Heart right ventricle (tissue), 16 donors: ENCODE measurements at regions not wholly inside any gene's neighbourhood (a gene's known extent, or its start where the extent isn't known, plus 50 kb on each side); places are given as distances from the start of the nearest gene placed in this dataset.

Experiments used
- ATAC-seq, 8 donors: fragments of 200-7000 bp; cut with Tn5 transposase; one replicate each; pipeline ENCODE4 v1.9.1; 2020; ENCODE audit warnings: mild to moderate bottlenecking in 8 of 8, moderate library complexity in 8 of 8, moderate number of reproducible peaks in 1 of 8
- DNase-seq, 2 donors: peaks; one replicate each; pipeline ENCODE4 v3.0.0-alpha.2; 2020
- H3K27ac ChIP-seq, 10 donors: fragments of 200-600 bp; sonication (generic) in 2 of 10; one replicate each; pipeline versions ENCODE4 v1.5.0 to v1.8.0; 2020 to 2022; ENCODE audit warnings: mild to moderate bottlenecking in 3 of 10
- H3K27me3 ChIP-seq, 7 donors: fragments of 200-600 bp; one replicate each; pipeline ENCODE4 v1.8.0; 2021 to 2022; ENCODE audit warnings: mild to moderate bottlenecking in 2 of 7
- H3K36me3 ChIP-seq, 9 donors: fragments of 200-600 bp; sonication (generic) in 1 of 9; one replicate each; pipeline versions ENCODE4 v1.5.0 to v1.8.0; 2020 to 2022; ENCODE audit warnings: mild to moderate bottlenecking in 2 of 9
- H3K4me1 ChIP-seq, 9 donors: fragments of 200-600 bp; sonication (generic) in 1 of 9; one replicate each; pipeline versions ENCODE4 v1.5.0 to v1.8.0; 2020 to 2022; ENCODE audit warnings: mild to moderate bottlenecking in 4 of 9
- H3K4me3 ChIP-seq, 10 donors: fragments of 200-600 bp; sonication (generic) in 2 of 10; one replicate each; pipeline versions ENCODE4 v1.5.0 to v1.8.0; 2020 to 2022; ENCODE audit warnings: mild to moderate bottlenecking in 7 of 10, moderate library complexity in 2 of 10
- H3K9me3 ChIP-seq, 11 donors: fragments of 200-600 bp in 10 of 11; sonication (generic) in 2 of 11; one replicate each; pipeline versions ENCODE4 v1.5.0 to v1.8.0; 2013 to 2022; ENCODE audit warnings: mild to moderate bottlenecking in 2 of 11, control low read depth in 1 of 11, moderate library complexity in 1 of 11
- CTCF ChIP-seq, 9 donors: fragments of 200-600 bp; sonication (generic) in 2 of 9; IDR thresholded peaks; one replicate each; pipeline versions ENCODE4 v1.5.0 to v1.8.0; 2021 to 2022; ENCODE audit warnings: antibody characterized with exemption in 9 of 9, mild to moderate bottlenecking in 5 of 9, moderate library complexity in 1 of 9
- WGBS, 2 donors: extraction: QIAGEN DNeasy Blood & Tissue Kit; methylation state at CpG; one replicate each; pipeline ENCODE4 v1.1.7; 2013; ENCODE audit warnings: inconsistent platforms in 1 of 2; 5-methylcytosine and 5-hydroxymethylcytosine counted together
- intact Hi-C, 10 donors: fragments of 100-400 bp; cut with DNase I; formaldehyde crosslinking; loops; one replicate each; pipeline versions ENCODE4 v1.11.1 to v1.14.2; 2022
- donor health status: Arrhythmogenic right ventricular cardiomyopathy.
- donor health status: ischemic (EF 13 %, LVEDD 7.1; RV severe dilation, severe dysfunction).
- donor health status: healthy with polysubstance abuse.
- donor health status: DM: no; HTN: yes; CAD: no.
- donor health status: DM: no; HTN: no; CAD: no.
- donor health status: ischemic (EF 25% LVEDD 6.9; RV normal size, moderate dysfunction).
- donor health status: ischemic (EF 25% LVEDD 5.7; RV mildly dilated, moderate dysfunction).
- donor health status: healthy.
- donor health status: DM: yes; HTN: yes; CAD: no.
- donor health status: Ischemic cardiomyopathy.
- donor health status: ischemic (EF 35%, LVEDD 5.7; RV mildly dilated, moderate dysfunction).
- donor health status: nonischemic (EF 11% LVEDD 7.7; RV severe dilation, severe dysfunction).
- donor health status: DM: yes; HTN: yes; CAD: no.
- donor health status: PGD.
- donor health status: ischemic (EF 29% LVEDD 5.4; RV normal size, mild dysfunction).
- donor health status: nonischemic (EF 23%, LVEDD 6.1; RV moderate dilation, normal function).

GRCh38 chr4:18593297-18594002, 571.9 kb upstream of the LCORL start:
- 5 to 6% methylated on average over 12 of the region's 12 CpGs for WGBS, 2 donors
- no peak overlapping the region for H3K4me3 ChIP-seq
- peaks cover 0 to 6% (median 0%) of the 10 kb centered on the region in 9 donors for H3K4me1 ChIP-seq
- TF ChIP-seq CTCF (IDR thresholded peaks at IDR 0.05) = peak; percentile 75 to 91 (median 82)
- ATAC-seq = peak in 6 of 8 donors; percentile 57 to 68 (median 61)
- H3K27me3 ChIP-seq = peaks cover 0 to 6% (median 0%) of the 10 kb centered on the region in 7 donors
- DNase-seq = peak in 1 of 2 donors; percentile 55
- H3K9me3 ChIP-seq = no peaks in the 10 kb centered on the region
- no peak overlapping the region for H3K27ac ChIP-seq
- intact Hi-C loops = loop anchor here (1.0 to 10.0 kb wide), 8 partner anchors 775 to 1049 kb away; partner anchors contain the start of genes DCAF16 (in 2 of the 10) and NCAPG (in 2 of the 10)
- no peaks in the 10 kb centered on the region for H3K36me3 ChIP-seq

- TF ChIP-seq CTCF (IDR thresholded peaks at IDR 0.05) = no peak
- Histone ChIP-seq H3K4me1 (no peaks in the 10 kb centered on the region), H3K36me3 (no peaks in the 10 kb centered on the region), H3K27ac (no peak overlapping the region), H3K4me3 (no peak overlapping the region), H3K9me3 (no peaks in the 10 kb centered on the region), H3K27me3 (peaks cover 0 to 22% (median 0%) of the 10 kb centered on the region in 7 donors)
- 25 to 30% methylated on average over 1 of the region's 1 CpG for WGBS, 2 donors
- intact Hi-C loops = loop anchor here in 1 of 10 donors (5.0 kb wide), 1 partner anchor 671 kb away; no protein-coding TSS in a partner anchor
- DNase-seq = no peak
- no peak for ATAC-seq
Measured at GRCh38 chr4:18582841-18583240, 561.3 kb upstream of the LCORL start.

- ATAC-seq (no peak), DNase-seq (no peak)
- intact Hi-C loops = loop anchor here in 2 of 10 donors (10.0 kb wide), 2 partner anchors 754 to 1024 kb away; no protein-coding TSS in a partner anchor
- WGBS, 2 donors = 48 to 66% methylated on average over 4 of the region's 4 CpGs
- no peak for TF ChIP-seq CTCF (IDR thresholded peaks at IDR 0.05)
- Histone ChIP-seq H3K9me3 (no peaks in the 10 kb centered on the region), H3K4me1 (no peaks in the 10 kb centered on the region), H3K4me3 (no peak overlapping the region), H3K27ac (no peak overlapping the region), H3K36me3 (no peaks in the 10 kb centered on the region), H3K27me3 (peaks cover 0 to 20% (median 0%) of the 10 kb centered on the region in 7 donors)
Measured at GRCh38 chr4:18578307-18578706, 556.8 kb upstream of the LCORL start.

GRCh38 chr4:18572481-18572880, 550.9 kb upstream of the LCORL start:
- no peaks in the 10 kb centered on the region for H3K9me3 ChIP-seq
- no peak overlapping the region for H3K27ac ChIP-seq
- 60 to 70% methylated on average over 1 of the region's 1 CpG for WGBS, 2 donors
- H3K36me3 ChIP-seq = no peaks in the 10 kb centered on the region
- DNase-seq = no peak
- no peak overlapping the region for H3K4me3 ChIP-seq
- TF ChIP-seq CTCF (IDR thresholded peaks at IDR 0.05) = no peak
- no peaks in the 10 kb centered on the region for H3K4me1 ChIP-seq
- peaks cover 0 to 7% (median 0%) of the 10 kb centered on the region in 7 donors for H3K27me3 ChIP-seq
- intact Hi-C loops = loop anchor here in 2 of 10 donors (10.0 kb wide), 2 partner anchors 748 to 1018 kb away; no protein-coding TSS in a partner anchor
- no peak for ATAC-seq
